Uterus (tissue), 2 donors: ENCODE measurements at regions not wholly inside any gene's neighbourhood (a gene's known extent, or its start where the extent isn't known, plus 50 kb on each side); places are given as distances from the start of the nearest gene placed in this dataset.

ENCODE experiments used
- POLR2A ChIP-seq, 2 donors: fragments of 450-650 bp; IDR thresholded peaks; one replicate each; pipeline ENCODE4 v1.6.1; 2016; ENCODE audit warnings: antibody characterized with exemption in 2 of 2, mild to moderate bottlenecking in 1 of 2, moderate library complexity in 1 of 2
- TF ChIP-seq, protein P1 (sequence below), 4 experiments: fragments of 200-600 bp in 2 of 4; fragments of 450-650 bp in 2 of 4; sonication (generic) in 2 of 4; IDR thresholded peaks; one replicate each; pipeline ENCODE4 v1.5.1; 2016 to 2019; ENCODE audit warnings: antibody characterized with exemption in 4 of 4, mild to moderate bottlenecking in 2 of 4, moderate library complexity in 1 of 4

GRCh38 chr13:99104396-99104795 lies 96.3 kb upstream of the UBAC2 start:
- TF ChIP-seq, protein P1, sequence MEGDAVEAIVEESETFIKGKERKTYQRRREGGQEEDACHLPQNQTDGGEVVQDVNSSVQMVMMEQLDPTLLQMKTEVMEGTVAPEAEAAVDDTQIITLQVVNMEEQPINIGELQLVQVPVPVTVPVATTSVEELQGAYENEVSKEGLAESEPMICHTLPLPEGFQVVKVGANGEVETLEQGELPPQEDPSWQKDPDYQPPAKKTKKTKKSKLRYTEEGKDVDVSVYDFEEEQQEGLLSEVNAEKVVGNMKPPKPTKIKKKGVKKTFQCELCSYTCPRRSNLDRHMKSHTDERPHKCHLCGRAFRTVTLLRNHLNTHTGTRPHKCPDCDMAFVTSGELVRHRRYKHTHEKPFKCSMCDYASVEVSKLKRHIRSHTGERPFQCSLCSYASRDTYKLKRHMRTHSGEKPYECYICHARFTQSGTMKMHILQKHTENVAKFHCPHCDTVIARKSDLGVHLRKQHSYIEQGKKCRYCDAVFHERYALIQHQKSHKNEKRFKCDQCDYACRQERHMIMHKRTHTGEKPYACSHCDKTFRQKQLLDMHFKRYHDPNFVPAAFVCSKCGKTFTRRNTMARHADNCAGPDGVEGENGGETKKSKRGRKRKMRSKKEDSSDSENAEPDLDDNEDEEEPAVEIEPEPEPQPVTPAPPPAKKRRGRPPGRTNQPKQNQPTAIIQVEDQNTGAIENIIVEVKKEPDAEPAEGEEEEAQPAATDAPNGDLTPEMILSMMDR (IDR thresholded peaks at IDR 0.05) = no peak
- TF ChIP-seq POLR2A (IDR thresholded peaks at IDR 0.05) = no peak
